Mesenchymal stem cell (in vitro differentiated cells and primary cell): ENCODE measurements at regions not wholly inside any gene's neighbourhood (a gene's known extent, or its start where the extent isn't known, plus 50 kb on each side); places are given as distances from the start of the nearest gene placed in this dataset.

ENCODE experiments used
- DNase-seq: peaks from one replicate; pipeline ENCODE4 v3.0.0-alpha.2; 2013
- H2AFZ ChIP-seq: one replicate; pipeline ENCODE4 v1.6.1; 2013; ENCODE audit warnings: low read depth, mild to moderate bottlenecking, control low read depth, inconsistent platforms, low read length, moderate library complexity
- H2AK5ac ChIP-seq: 2 replicates; pipeline ENCODE4 v1.6.1; 2013; ENCODE audit warnings: low read length, moderate library complexity, mild to moderate bottlenecking, inconsistent platforms; ENCODE audit not compliant: severe bottlenecking
- H2BK120ac ChIP-seq: one replicate; pipeline ENCODE4 v1.6.1; 2013; ENCODE audit warnings: low read depth, mild to moderate bottlenecking, inconsistent platforms, low read length, moderate library complexity
- H2BK12ac ChIP-seq, 2 experiments: one replicate each; pipeline ENCODE4 v1.6.1; 2013; ENCODE audit warnings: inconsistent platforms in 2 of 2, low read length in 2 of 2, mild to moderate bottlenecking in 2 of 2, moderate library complexity in 2 of 2, control low read depth in 1 of 2
- H2BK15ac ChIP-seq: one replicate; pipeline ENCODE4 v1.6.1; 2013; ENCODE audit warnings: mild to moderate bottlenecking, low read depth, inconsistent platforms; ENCODE audit not compliant: poor library complexity, severe bottlenecking
- H2BK5ac ChIP-seq: 2 replicates; pipeline ENCODE4 v1.6.1; 2013; ENCODE audit warnings: low read depth, mild to moderate bottlenecking, low read length, control low read depth, inconsistent platforms; ENCODE audit not compliant: poor library complexity, severe bottlenecking
- H3K14ac ChIP-seq, 2 experiments: one replicate each; pipeline ENCODE4 v1.6.1; 2013; ENCODE audit warnings: inconsistent platforms in 2 of 2, low read length in 2 of 2, control low read depth in 1 of 2, mild to moderate bottlenecking in 1 of 2, moderate library complexity in 1 of 2
- H3K18ac ChIP-seq, 2 experiments: one replicate each; pipeline ENCODE4 v1.6.1; 2013; ENCODE audit warnings: inconsistent platforms in 2 of 2, low read length in 2 of 2, control low read depth in 1 of 2, low read depth in 1 of 2, mild to moderate bottlenecking in 1 of 2
- H3K23ac ChIP-seq, 2 experiments: one replicate each; pipeline ENCODE4 v1.6.1; 2013; ENCODE audit warnings: inconsistent platforms in 2 of 2, low read length in 2 of 2, mild to moderate bottlenecking in 2 of 2, moderate library complexity in 2 of 2, control low read depth in 1 of 2
- H3K27ac ChIP-seq: 2 replicates; pipeline ENCODE4 v1.5.1; 2013; ENCODE audit warnings: mild to moderate bottlenecking, moderate library complexity, low read length, control low read depth, inconsistent platforms; ENCODE audit not compliant: poor library complexity, severe bottlenecking
- H3K27me3 ChIP-seq, 2 experiments: 2 replicates each; pipeline versions ENCODE4 v1.6.1 to v1.7.0; 2013; ENCODE audit warnings: low read length in 2 of 2, mild to moderate bottlenecking in 2 of 2, moderate library complexity in 2 of 2, control low read depth in 1 of 2, inconsistent platforms in 1 of 2; ENCODE audit not compliant: control insufficient read depth in 1 of 2, insufficient read depth in 1 of 2
- H3K36me3 ChIP-seq, 2 experiments: 2 replicates each; pipeline versions ENCODE4 v1.6.1 to v1.7.0; 2013; ENCODE audit warnings: low read length in 2 of 2, control low read depth in 1 of 2, inconsistent platforms in 1 of 2, low read depth in 1 of 2, mild to moderate bottlenecking in 1 of 2; ENCODE audit not compliant: insufficient read depth in 2 of 2, control insufficient read depth in 1 of 2
- H3K4ac ChIP-seq, 2 experiments: one replicate each; pipeline ENCODE4 v1.6.1; 2013; ENCODE audit warnings: inconsistent platforms in 2 of 2, low read length in 2 of 2, mild to moderate bottlenecking in 2 of 2, moderate library complexity in 2 of 2, control low read depth in 1 of 2, low read depth in 1 of 2
- H3K4me1 ChIP-seq: 2 replicates; pipeline ENCODE4 v1.6.1; 2013; ENCODE audit warnings: low read depth, low read length, control low read depth; ENCODE audit not compliant: control insufficient read depth, insufficient read depth
- H3K4me2 ChIP-seq: 2 replicates; pipeline ENCODE4 v1.6.1; 2013; ENCODE audit warnings: low read length, mild to moderate bottlenecking, inconsistent platforms; ENCODE audit not compliant: poor library complexity, severe bottlenecking
- H3K4me3 ChIP-seq, 2 experiments: 2 replicates each; pipeline versions ENCODE4 v1.5.1 to v1.7.0; 2013; ENCODE audit warnings: low read length in 2 of 2, mild to moderate bottlenecking in 2 of 2, control low read depth in 1 of 2, low read depth in 1 of 2; ENCODE audit not compliant: insufficient read depth in 1 of 2
- H3K79me1 ChIP-seq: replicated peaks from 2 replicates; pipeline ENCODE4 v1.6.1; 2013; ENCODE audit warnings: mild to moderate bottlenecking, control low read depth, low read length, inconsistent platforms; ENCODE audit not compliant: poor library complexity, severe bottlenecking
- H3K9ac ChIP-seq: 2 replicates; pipeline ENCODE4 v1.7.0; 2013; ENCODE audit warnings: mild to moderate bottlenecking, low read length, moderate library complexity
- H3K9me3 ChIP-seq: 2 replicates; pipeline ENCODE4 v1.7.0; 2013; ENCODE audit warnings: mild to moderate bottlenecking, low read length; ENCODE audit not compliant: control insufficient read depth
- H4K8ac ChIP-seq: one replicate; pipeline ENCODE4 v1.6.1; 2013; ENCODE audit warnings: inconsistent platforms, mild to moderate bottlenecking, low read length, moderate library complexity
- H4K91ac ChIP-seq: one replicate; pipeline ENCODE4 v1.6.1; 2013; ENCODE audit warnings: mild to moderate bottlenecking, low read length, inconsistent platforms
- WGBS: methylation state at CpG from one replicate; pipeline ENCODE4 v1.1.7; 2013; ENCODE audit warnings: mixed read lengths; 5-methylcytosine and 5-hydroxymethylcytosine counted together

- DNase-seq, result peak; percentile 6
- no peak overlapping the region for H4K8ac ChIP-seq
- no peak overlapping the region for H2BK15ac ChIP-seq
- no peak overlapping the region for H3K23ac ChIP-seq
- no peak overlapping the region for H2AFZ ChIP-seq
- H3K36me3 ChIP-seq, result no peaks in the 10 kb centered on the region
- no peak overlapping the region for H3K4me3 ChIP-seq
- H3K4ac ChIP-seq, result no peak overlapping the region
- peaks cover 7% of the 10 kb centered on the region for H3K9me3 ChIP-seq
- no peak overlapping the region for H3K27ac ChIP-seq
- no peak overlapping the region for H3K14ac ChIP-seq
- H2BK120ac ChIP-seq, result no peak overlapping the region
- H2BK12ac ChIP-seq, result no peak overlapping the region
- WGBS, result 43% methylated on average over 2 of the region's 2 CpGs
- no peak overlapping the region for H2AK5ac ChIP-seq
- no peak overlapping the region for H3K9ac ChIP-seq
- H3K18ac ChIP-seq, result no peak overlapping the region
- no peak overlapping the region for H3K4me2 ChIP-seq
- H2BK5ac ChIP-seq, result no peak overlapping the region
- H4K91ac ChIP-seq, result no peak overlapping the region
- no peaks in the 10 kb centered on the region for H3K27me3 ChIP-seq
- H3K4me1 ChIP-seq, result no peaks in the 10 kb centered on the region
- H3K79me1 ChIP-seq, result no peaks in the 10 kb centered on the region
Observed at GRCh38 chr18:65422544-65423136, 328.2 kb upstream of the CDH7 start.

DNA sequence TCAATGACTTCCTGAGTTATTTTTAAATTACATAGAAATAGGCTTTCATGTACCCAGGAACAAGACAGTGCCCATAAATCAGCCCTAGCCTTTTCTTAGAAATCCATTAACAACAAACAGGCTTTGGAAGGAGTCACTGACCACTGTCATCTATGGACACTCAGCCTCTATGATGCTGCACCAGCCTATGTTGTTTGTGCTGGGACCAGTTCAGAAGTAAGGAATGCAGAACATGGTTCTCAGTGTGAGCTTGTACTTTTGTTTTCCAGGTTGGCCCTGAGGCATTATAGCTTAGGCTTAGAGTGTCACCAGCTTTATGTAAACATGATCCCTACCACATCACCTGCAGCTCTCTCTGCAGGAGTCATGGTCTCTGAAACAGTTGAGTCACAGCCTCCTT, 335.7 kb upstream of the CDH7 start:
- H2BK15ac ChIP-seq, result no peak overlapping the region
- no peak overlapping the region for H3K4ac ChIP-seq
- H3K36me3 ChIP-seq, result no peaks in the 10 kb centered on the region
- H3K18ac ChIP-seq, result no peak overlapping the region
- no peak overlapping the region for H3K27ac ChIP-seq
- H3K4me1 ChIP-seq, result no peaks in the 10 kb centered on the region
- no peak overlapping the region for H2BK120ac ChIP-seq
- peak; percentile 15 for DNase-seq
- no peaks in the 10 kb centered on the region for H3K27me3 ChIP-seq
- peaks cover 21% of the 10 kb centered on the region for H3K9me3 ChIP-seq
- no peak overlapping the region for H4K8ac ChIP-seq
- no peak overlapping the region for H3K23ac ChIP-seq
- no peak overlapping the region for H2BK12ac ChIP-seq
- no peak overlapping the region for H2BK5ac ChIP-seq
- no peaks in the 10 kb centered on the region for H3K79me1 ChIP-seq
- H4K91ac ChIP-seq, result no peak overlapping the region
- H2AK5ac ChIP-seq, result no peak overlapping the region
- no peak overlapping the region for H2AFZ ChIP-seq
- no peak overlapping the region for H3K4me3 ChIP-seq
- no peak overlapping the region for H3K4me2 ChIP-seq
- H3K14ac ChIP-seq, result no peak overlapping the region
- H3K9ac ChIP-seq, result no peak overlapping the region

DNA sequence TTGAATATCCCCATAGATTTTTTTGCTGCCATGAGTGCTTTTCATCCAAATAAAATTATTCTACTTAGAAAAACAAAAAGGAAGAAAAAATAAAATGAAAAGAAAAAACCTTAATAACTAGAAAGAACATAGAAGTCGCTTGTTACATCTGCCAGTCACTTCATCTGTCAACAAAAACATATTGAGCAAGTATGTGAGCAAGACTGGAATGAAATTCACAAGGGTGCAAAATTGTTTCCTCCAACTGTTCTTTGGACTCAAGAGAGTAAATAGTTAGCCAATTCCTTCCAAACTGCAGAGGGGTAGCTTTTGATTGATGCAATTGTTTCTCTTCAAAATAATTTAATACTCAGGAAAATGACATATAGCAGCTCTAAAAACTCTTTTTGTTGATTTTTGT, 336.3 kb upstream of the CDH7 start:
- no peak overlapping the region for H3K4me3 ChIP-seq
- H4K91ac ChIP-seq, result no peak overlapping the region
- no peak overlapping the region for H2AFZ ChIP-seq
- no peak overlapping the region for H3K27ac ChIP-seq
- H3K4me1 ChIP-seq, result no peaks in the 10 kb centered on the region
- no peaks in the 10 kb centered on the region for H3K36me3 ChIP-seq
- no peak overlapping the region for H2AK5ac ChIP-seq
- peaks cover 21% of the 10 kb centered on the region for H3K9me3 ChIP-seq
- H3K4ac ChIP-seq, result no peak overlapping the region
- no peak for DNase-seq
- no peak overlapping the region for H2BK15ac ChIP-seq
- no peak overlapping the region for H4K8ac ChIP-seq
- no peak overlapping the region for H3K14ac ChIP-seq
- H3K27me3 ChIP-seq, result no peaks in the 10 kb centered on the region
- no peak overlapping the region for H2BK12ac ChIP-seq
- H2BK120ac ChIP-seq, result no peak overlapping the region
- H3K23ac ChIP-seq, result no peak overlapping the region
- H3K4me2 ChIP-seq, result no peak overlapping the region
- no peak overlapping the region for H2BK5ac ChIP-seq
- no CpG with 5 or more reads among the region's 1 CpG for WGBS
- H3K79me1 ChIP-seq, result no peaks in the 10 kb centered on the region
- H3K18ac ChIP-seq, result no peak overlapping the region
- no peak overlapping the region for H3K9ac ChIP-seq

DNA sequence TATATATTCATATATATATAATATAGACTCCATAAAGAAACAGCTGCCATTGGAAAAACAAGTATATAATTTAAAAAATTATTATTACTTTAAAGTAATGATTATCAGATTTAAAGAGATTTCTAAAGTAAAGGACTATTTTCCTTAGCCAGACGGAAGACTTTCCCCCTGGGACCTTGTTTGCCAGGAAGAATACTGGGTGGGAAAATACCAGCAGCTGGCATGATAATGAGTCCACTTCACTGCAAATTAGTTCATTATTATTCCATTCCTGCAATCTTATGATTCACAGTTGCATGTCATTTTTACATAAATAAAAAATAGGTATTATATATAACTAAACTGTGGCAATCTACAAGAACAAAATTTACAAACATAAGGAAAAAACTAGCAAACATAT, 339.8 kb upstream of the CDH7 start:
- H3K79me1 ChIP-seq, result no peaks in the 10 kb centered on the region
- no CpG with 5 or more reads among the region's 1 CpG for WGBS
- H2AFZ ChIP-seq, result no peak overlapping the region

More for the DNA sequence above, 339.8 kb upstream of the CDH7 start:
- Histone ChIP-seq H3K9ac (no peak overlapping the region), H3K23ac (no peak overlapping the region), H3K4ac (no peak overlapping the region), H3K27ac (no peak overlapping the region), H2BK5ac (no peak overlapping the region), H3K9me3 (peaks cover 5% of the 10 kb centered on the region), H3K4me2 (no peak overlapping the region), H3K4me1 (no peaks in the 10 kb centered on the region), H2BK12ac (no peak overlapping the region), H3K18ac (no peak overlapping the region), H2BK15ac (no peak overlapping the region), H4K8ac (no peak overlapping the region), H3K27me3 (no peaks in the 10 kb centered on the region), H2BK120ac (no peak overlapping the region), H3K4me3 (no peak overlapping the region), H2AK5ac (no peak overlapping the region), H3K36me3 (no peaks in the 10 kb centered on the region), H3K14ac (no peak overlapping the region), H4K91ac (no peak overlapping the region)
- no peak for DNase-seq
